Fibroblast of lung (primary cell): ENCODE measurements at regions not wholly inside any gene's neighbourhood (a gene's known extent, or its start where the extent isn't known, plus 50 kb on each side); places are given as distances from the start of the nearest gene placed in this dataset.

Source experiments
- EZH2 ChIP-seq: IDR thresholded peaks from 2 replicates; pipeline ENCODE4 v1.5.1; 2012; ENCODE audit warnings: low read length, control low read depth, mild to moderate bottlenecking; ENCODE audit errors: missing control alignments
- TF ChIP-seq, protein P1 (sequence below), 2 donors: IDR thresholded peaks in 1 of 2; conservative IDR thresholded peaks in 1 of 2; 1 replicate in 1 of 2; 2 replicates in 1 of 2; pipeline ENCODE4 v1.5.1; 2011 to 2012; ENCODE audit warnings: low read length in 2 of 2, control low read depth in 1 of 2, inconsistent platforms in 1 of 2, low read depth in 1 of 2, mild to moderate bottlenecking in 1 of 2

DNA sequence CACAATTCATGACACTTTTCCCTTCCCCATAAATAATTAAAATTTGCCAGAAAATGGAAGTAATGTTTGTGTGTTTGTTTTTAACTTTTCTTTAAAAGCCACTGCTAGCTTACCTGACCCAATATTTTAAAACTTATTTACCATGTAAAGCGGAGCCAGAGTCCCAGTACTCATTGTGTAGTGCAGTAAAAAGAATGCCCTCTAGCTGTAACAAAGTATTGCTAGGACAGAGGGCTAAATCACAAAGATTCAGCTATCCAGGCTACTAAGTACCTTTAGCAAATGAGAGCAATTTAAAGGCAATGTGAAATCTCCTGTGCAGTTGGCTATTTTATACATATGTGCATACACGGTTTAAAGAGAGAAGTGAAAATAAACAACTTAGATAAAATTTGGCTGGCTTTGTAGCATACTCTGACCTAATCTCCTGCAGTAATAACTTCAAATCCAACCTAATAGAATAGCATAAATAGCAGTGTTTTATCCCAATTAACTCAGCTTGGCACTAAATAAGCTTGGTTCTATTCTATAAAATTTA is 997.4 kb upstream of the PIK3C3 start:
- TF ChIP-seq, protein P1, sequence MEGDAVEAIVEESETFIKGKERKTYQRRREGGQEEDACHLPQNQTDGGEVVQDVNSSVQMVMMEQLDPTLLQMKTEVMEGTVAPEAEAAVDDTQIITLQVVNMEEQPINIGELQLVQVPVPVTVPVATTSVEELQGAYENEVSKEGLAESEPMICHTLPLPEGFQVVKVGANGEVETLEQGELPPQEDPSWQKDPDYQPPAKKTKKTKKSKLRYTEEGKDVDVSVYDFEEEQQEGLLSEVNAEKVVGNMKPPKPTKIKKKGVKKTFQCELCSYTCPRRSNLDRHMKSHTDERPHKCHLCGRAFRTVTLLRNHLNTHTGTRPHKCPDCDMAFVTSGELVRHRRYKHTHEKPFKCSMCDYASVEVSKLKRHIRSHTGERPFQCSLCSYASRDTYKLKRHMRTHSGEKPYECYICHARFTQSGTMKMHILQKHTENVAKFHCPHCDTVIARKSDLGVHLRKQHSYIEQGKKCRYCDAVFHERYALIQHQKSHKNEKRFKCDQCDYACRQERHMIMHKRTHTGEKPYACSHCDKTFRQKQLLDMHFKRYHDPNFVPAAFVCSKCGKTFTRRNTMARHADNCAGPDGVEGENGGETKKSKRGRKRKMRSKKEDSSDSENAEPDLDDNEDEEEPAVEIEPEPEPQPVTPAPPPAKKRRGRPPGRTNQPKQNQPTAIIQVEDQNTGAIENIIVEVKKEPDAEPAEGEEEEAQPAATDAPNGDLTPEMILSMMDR (conservative IDR thresholded peaks at IDR 0.05 in 1 of 2, IDR thresholded peaks at IDR 0.05 in 1 of 2; ENCODE audit: low read depth in 1 of 2, low read length in 2 of 2) = no peak
- no peak for TF ChIP-seq EZH2
